GM13976 (cell line): ENCODE measurements at regions not wholly inside any gene's neighbourhood (a gene's known extent, or its start where the extent isn't known, plus 50 kb on each side); places are given as distances from the start of the nearest gene placed in this dataset.

Experiments used
- DNase-seq: peaks from one replicate; pipeline ENCODE4 v3.0.0; 2012; ENCODE audit warnings: low spot score
- in situ Hi-C: fragments of 300-500 bp; cut with MboI; formaldehyde crosslinking; loops from one replicate; pipeline ENCODE4 v1.12.0; 2022; ENCODE audit warnings: low sequenced_read_pairs, mixed read lengths, inconsistent platforms; ENCODE audit not compliant: unreplicated experiment
- TF ChIP-seq, protein P1 (sequence below): IDR thresholded peaks from 2 replicates; pipeline ENCODE4 v1.5.1; 2012; ENCODE audit warnings: borderline replicate concordance, mild to moderate bottlenecking; ENCODE audit not compliant: insufficient read depth; ENCODE audit errors: extremely low read depth, missing control alignments, control extremely low read depth

GRCh38 chr3:68007621-68008226 lies 353.3 kb upstream of the SUCLG2 start:
- in situ Hi-C loops = no loop called here
- TF ChIP-seq, protein P1, sequence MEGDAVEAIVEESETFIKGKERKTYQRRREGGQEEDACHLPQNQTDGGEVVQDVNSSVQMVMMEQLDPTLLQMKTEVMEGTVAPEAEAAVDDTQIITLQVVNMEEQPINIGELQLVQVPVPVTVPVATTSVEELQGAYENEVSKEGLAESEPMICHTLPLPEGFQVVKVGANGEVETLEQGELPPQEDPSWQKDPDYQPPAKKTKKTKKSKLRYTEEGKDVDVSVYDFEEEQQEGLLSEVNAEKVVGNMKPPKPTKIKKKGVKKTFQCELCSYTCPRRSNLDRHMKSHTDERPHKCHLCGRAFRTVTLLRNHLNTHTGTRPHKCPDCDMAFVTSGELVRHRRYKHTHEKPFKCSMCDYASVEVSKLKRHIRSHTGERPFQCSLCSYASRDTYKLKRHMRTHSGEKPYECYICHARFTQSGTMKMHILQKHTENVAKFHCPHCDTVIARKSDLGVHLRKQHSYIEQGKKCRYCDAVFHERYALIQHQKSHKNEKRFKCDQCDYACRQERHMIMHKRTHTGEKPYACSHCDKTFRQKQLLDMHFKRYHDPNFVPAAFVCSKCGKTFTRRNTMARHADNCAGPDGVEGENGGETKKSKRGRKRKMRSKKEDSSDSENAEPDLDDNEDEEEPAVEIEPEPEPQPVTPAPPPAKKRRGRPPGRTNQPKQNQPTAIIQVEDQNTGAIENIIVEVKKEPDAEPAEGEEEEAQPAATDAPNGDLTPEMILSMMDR = no peak
- no peak for DNase-seq

GRCh38 chr3:68006646-68007045 lies 352.2 kb upstream of the SUCLG2 start:
- TF ChIP-seq, protein P1 = no peak
- no peak for DNase-seq
- in situ Hi-C loops = no loop called here

- TF ChIP-seq, protein P1 = no peak
- in situ Hi-C loops = no loop called here
- DNase-seq = no peak
Measured at GRCh38 chr3:68004091-68004490, 349.7 kb upstream of the SUCLG2 start.

DNA sequence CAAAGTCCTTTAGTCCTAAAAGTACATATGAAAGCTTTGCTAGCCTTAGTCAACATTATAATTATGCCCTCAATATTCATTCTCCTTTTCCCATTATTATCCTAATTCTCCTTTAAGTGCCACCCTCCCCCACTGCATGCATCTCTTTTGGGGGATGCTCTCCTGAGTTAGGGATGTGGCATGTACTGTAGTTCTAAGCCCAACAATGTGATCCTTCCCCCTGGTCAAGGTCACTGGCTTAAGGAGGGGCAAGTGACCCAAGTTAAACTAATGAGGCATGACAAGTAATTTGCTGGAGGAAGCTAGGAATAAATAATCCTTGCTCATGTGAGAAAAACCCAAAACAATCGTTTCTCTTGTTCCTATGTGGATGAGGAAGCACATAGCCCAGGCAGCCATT lies 343.9 kb upstream of the SUCLG2 start:
- TF ChIP-seq, protein P1 = no peak
- in situ Hi-C loops = no loop called here
- no peak for DNase-seq

DNA sequence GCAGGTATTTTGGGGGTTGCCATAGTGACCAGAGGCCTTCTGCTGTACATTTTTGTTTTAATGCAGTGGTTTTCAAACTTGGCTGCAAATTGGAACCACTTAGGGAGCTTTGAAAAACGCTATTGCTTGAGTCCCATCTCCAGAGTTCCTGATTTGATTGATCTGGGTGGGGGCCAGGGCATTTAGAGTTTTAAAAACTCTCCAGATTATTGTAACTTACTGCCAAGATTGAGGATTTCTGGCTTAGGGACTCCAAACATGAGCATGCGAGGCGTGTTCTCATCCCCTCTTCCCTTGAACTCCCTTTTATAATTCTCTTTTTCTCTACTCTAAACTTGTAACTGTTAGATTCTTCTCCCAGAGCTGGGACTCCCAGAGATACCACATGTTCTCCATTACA lies 340.8 kb upstream of the SUCLG2 start:
- TF ChIP-seq, protein P1 = no peak
- in situ Hi-C loops = no loop called here

DNA sequence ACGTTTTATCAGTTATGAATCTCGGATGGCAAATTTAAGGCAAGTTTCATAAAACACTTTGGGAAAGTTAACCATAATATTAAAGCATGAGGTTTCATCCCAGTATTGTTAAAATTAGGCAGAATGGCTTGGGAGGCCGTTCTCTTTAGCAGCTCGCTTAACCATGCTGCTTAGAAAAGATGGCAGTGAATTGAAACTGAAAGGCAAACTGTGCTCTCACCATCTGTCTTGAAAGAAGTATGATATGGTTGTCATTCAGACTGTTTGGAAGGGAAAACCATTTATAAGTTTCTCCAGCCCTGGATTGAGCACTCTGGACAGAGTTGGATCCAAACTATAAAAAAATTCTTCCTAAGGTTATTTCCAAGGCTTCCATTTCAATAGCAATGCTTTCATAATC lies 332.3 kb upstream of the SUCLG2 start:
- TF ChIP-seq, protein P1 = no peak
- no peak for DNase-seq
- in situ Hi-C loops = no loop called here

More for the DNA sequence above, 340.8 kb upstream of the SUCLG2 start:
- no peak for DNase-seq
